Esophagus muscularis mucosa (tissue), 3 donors: ENCODE measurements at regions not wholly inside any gene's neighbourhood (a gene's known extent, or its start where the extent isn't known, plus 50 kb on each side); places are given as distances from the start of the nearest gene placed in this dataset.
"Not testable (repeated sequence)": the region's sequence is repeated elsewhere in the genome, so short reads cannot be mapped to it uniquely, and the experiment has no call there.

ENCODE experiments used
- CTCF ChIP-seq, 3 experiments: fragments of 200-600 bp in 2 of 3; fragments of 450-650 bp in 1 of 3; sonication (generic) in 2 of 3; IDR thresholded peaks; one replicate each; pipeline ENCODE4 v1.5.1; 2017 to 2019; ENCODE audit warnings: antibody characterized with exemption in 3 of 3, mild to moderate bottlenecking in 2 of 3, moderate library complexity in 1 of 3
- EP300 ChIP-seq: sonication (generic); formaldehyde crosslinking; IDR thresholded peaks from one replicate; pipeline ENCODE4 v1.6.1; 2017; ENCODE audit warnings: antibody characterized with exemption

DNA sequence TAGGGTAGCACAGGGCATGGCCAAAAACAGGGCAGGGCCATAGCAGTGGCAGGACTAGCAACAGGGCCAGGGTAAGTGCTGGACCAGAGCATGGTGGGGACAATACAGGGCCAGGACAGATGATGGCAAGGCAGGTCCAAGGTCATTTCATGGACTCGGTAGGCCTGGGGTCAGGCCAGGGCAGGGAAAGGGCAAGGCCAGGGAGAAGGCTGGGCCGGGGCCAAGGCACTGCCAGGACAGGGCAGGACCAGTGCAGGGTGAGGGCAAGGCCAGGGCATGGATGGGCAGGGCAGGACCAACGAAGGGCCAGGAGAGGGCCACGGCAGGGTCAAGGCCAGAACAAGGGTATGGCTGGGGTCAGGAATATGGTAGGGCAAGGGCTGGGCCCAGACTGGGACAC is 407.6 kb downstream of the ZNF33B start:
- not testable (repeated sequence) for TF ChIP-seq CTCF (IDR thresholded peaks at IDR 0.05); EP300
